Esophagus squamous epithelium (tissue), 5 donors: ENCODE measurements at regions not wholly inside any gene's neighbourhood (a gene's known extent, or its start where the extent isn't known, plus 50 kb on each side); places are given as distances from the start of the nearest gene placed in this dataset.

Source experiments
- DNase-seq: peaks from one replicate; lab custom pipeline; 2025; lab: John Stamatoyannopoulos, UW
- H3K27ac ChIP-seq, 4 donors: fragments of 200-600 bp; sonication (generic); one replicate each; pipeline ENCODE4 v1.5.1; 2016 to 2019; ENCODE audit warnings: mild to moderate bottlenecking in 1 of 4
- H3K27me3 ChIP-seq, 4 donors: fragments of 200-600 bp; sonication (generic); 1 replicate in 3 of 4; 2 replicates in 1 of 4; pipeline versions ENCODE4 v1.5.1 to v1.6.0; 2017 to 2021; ENCODE audit warnings: antibody characterized with exemption in 1 of 4
- H3K36me3 ChIP-seq, 3 donors: fragments of 200-600 bp; sonication (generic); one replicate each; pipeline ENCODE4 v1.5.1; 2016 to 2019
- H3K4me1 ChIP-seq, 3 donors: fragments of 200-600 bp; sonication (generic); one replicate each; pipeline ENCODE4 v1.5.1; 2017 to 2019
- H3K4me3 ChIP-seq, 4 donors: fragments of 200-600 bp; sonication (generic); 1 replicate in 3 of 4; 2 replicates in 1 of 4; pipeline ENCODE4 v1.5.1; 2016 to 2019; ENCODE audit warnings: mild to moderate bottlenecking in 2 of 4, moderate library complexity in 1 of 4
- H3K9me3 ChIP-seq, 3 donors: fragments of 200-600 bp; sonication (generic); one replicate each; pipeline ENCODE4 v1.5.1; 2016 to 2019
- CTCF ChIP-seq, 6 experiments: fragments of 450-650 bp in 4 of 6; fragments of 200-600 bp in 2 of 6; sonication (generic) in 2 of 6; IDR thresholded peaks; one replicate each; pipeline ENCODE4 v1.5.1; 2016 to 2019; ENCODE audit warnings: antibody characterized with exemption in 6 of 6, mild to moderate bottlenecking in 4 of 6, moderate library complexity in 4 of 6
- POLR2A ChIP-seq, 4 donors: fragments of 450-650 bp; IDR thresholded peaks; one replicate each; pipeline ENCODE4 v1.6.1; 2017; ENCODE audit warnings: antibody characterized with exemption in 4 of 4, mild to moderate bottlenecking in 4 of 4, moderate library complexity in 3 of 4
- WGBS, 2 donors: methylation state at CpG; one replicate each; pipeline ENCODE4 v1.1.5; 2018; 5-methylcytosine and 5-hydroxymethylcytosine counted together
- intact Hi-C: fragments of 100-400 bp; cut with DNase I; formaldehyde crosslinking; loops from one replicate; pipeline ENCODE4 v1.15.0; 2022
- donor health status: DM: yes; HTN: yes; CAD: no.

DNA sequence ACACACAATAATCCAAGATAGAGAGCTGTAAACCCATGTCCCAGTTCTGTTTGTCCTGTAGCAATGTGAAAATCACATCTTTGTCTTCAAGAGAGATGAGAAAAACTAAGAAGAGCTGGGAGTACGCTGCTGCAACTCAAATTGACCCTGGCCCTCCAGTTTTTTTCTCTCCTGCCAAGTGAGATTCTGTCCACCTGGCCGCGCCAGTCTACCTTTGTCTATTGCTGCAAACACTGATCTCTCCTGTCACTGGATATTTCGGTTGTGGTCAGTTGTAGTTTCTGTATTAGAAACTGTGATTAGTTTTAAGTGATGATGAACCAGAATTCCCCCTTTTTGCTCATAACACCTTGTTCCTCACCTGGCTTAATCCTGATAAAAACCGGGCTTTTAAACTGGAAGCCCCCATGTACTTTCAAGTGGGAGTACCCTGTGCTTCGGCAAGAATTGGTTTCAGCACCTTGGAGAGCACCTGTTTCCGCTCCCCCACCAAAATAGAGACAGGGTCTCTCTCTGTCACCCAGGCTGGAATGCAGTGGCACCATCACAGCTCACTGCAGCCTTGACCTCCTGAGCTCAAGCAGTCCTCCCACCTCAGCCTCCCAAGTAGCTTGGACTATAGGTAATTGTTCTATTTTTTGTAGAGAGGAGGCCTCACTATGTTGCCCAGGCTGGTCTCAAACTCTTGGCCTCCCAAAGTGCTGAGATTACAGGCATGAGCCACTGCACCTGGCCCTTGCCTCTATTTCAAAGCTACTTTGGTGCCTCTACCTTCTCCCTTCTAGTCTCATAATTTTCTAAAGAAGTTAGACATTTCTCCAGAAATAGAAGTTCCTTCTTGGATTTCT, 156.8 kb downstream of the PHETA1 start:
- Histone ChIP-seq H3K4me3 (no peak overlapping the region), H3K9me3 (no peaks in the 10 kb centered on the region), H3K27me3 (peaks cover 0 to 71% (median 0%) of the 10 kb centered on the region in 4 donors), H3K36me3 (no peaks in the 10 kb centered on the region), H3K27ac (no peak overlapping the region), H3K4me1 (no peaks in the 10 kb centered on the region)
- no peak for DNase-seq
- intact Hi-C loops, result no loop called here
- 31 to 42% methylated on average over 6 to 7 of the region's 7 CpGs for whole genome bisulfite sequencing, 2 donors
- TF ChIP-seq POLR2A (IDR thresholded peaks at IDR 0.05) (no peak), CTCF (IDR thresholded peaks at IDR 0.05) (no peak)

DNA sequence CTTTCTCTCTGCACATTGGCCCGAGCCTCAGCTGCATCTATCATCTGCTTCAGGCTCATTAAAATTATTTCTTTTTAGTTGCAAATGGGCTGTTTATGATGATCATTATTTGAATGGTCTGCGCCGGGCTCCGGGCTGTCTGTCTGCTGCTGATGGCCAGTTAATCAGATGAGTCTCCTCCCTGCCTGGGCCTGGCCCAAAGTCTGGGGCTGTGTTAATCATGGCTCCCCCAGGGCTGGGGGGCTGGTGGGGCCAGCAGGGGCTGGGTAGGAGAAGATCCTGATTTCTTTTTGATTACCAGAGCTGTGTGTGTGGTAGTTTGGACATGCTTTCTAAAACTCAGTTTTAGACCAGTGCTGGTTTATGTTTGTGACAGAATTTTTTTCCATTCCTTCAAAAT, 159.1 kb downstream of the PHETA1 start:
- DNase-seq, result no peak
- Histone ChIP-seq H3K27me3 (peaks cover 0 to 80% (median 0%) of the 10 kb centered on the region in 4 donors), H3K4me1 (no peaks in the 10 kb centered on the region), H3K9me3 (no peaks in the 10 kb centered on the region), H3K36me3 (no peaks in the 10 kb centered on the region), H3K27ac (no peak overlapping the region), H3K4me3 (no peak overlapping the region)
- WGBS, 2 donors, result 64 to 86% methylated on average over 4 of the region's 4 CpGs
- intact Hi-C loops, result no loop called here
- TF ChIP-seq CTCF (IDR thresholded peaks at IDR 0.05) (no peak), POLR2A (IDR thresholded peaks at IDR 0.05) (no peak)

DNA sequence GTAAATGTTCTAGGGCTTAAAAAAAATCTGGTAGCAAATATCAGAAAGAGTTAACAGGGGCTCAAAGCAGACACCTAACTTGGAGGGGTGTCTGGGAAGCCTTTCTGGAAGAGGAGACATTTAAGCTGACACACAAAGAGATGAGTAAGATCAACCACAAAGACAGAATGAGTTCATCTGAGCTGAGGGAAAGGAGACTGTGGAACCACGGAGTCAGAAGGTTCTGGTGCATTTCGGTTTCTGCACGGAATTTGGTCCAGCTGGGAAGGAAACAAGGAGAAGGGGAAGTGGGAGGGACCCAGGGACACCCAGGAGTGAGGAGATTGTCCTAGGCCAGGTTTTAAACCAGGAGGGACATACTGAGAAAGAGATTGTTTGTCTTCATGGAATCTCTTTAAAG, 161.1 kb downstream of the PHETA1 start:
- Histone ChIP-seq H3K27me3 (peaks cover 0 to 71% (median 0%) of the 10 kb centered on the region in 4 donors), H3K4me3 (no peak overlapping the region), H3K27ac (no peak overlapping the region), H3K36me3 (no peaks in the 10 kb centered on the region), H3K4me1 (no peaks in the 10 kb centered on the region), H3K9me3 (no peaks in the 10 kb centered on the region)
- TF ChIP-seq POLR2A (IDR thresholded peaks at IDR 0.05), result no peak
- no peak for TF ChIP-seq CTCF (IDR thresholded peaks at IDR 0.05)
- no peak for DNase-seq
- intact Hi-C loops, result no loop called here
- 40 to 62% methylated on average over 3 of the region's 3 CpGs for whole genome bisulfite sequencing, 2 donors

- no peak for DNase-seq
- 46 to 100% methylated on average over 1 to 12 of the region's 15 CpGs for WGBS, 2 donors
- peaks cover 0 to 78% (median 0%) of the 10 kb centered on the region in 4 donors for H3K27me3 ChIP-seq
- TF ChIP-seq POLR2A (IDR thresholded peaks at IDR 0.05) (no peak), CTCF (IDR thresholded peaks at IDR 0.05) (no peak)
- no peaks in the 10 kb centered on the region for H3K36me3 ChIP-seq
- H3K9me3 ChIP-seq, result no peaks in the 10 kb centered on the region
- H3K4me3 ChIP-seq, result no peak overlapping the region
- H3K4me1 ChIP-seq, result no peaks in the 10 kb centered on the region
- H3K27ac ChIP-seq, result no peak overlapping the region
- intact Hi-C loops, result no loop called here
Observed at GRCh38 chr12:111204788-111205241, 164.1 kb downstream of the PHETA1 start.

GRCh38 chr12:111203969-111204368, 164.9 kb downstream of the PHETA1 start:
- Histone ChIP-seq H3K9me3 (no peaks in the 10 kb centered on the region), H3K27me3 (peaks cover 0 to 70% (median 0%) of the 10 kb centered on the region in 4 donors), H3K36me3 (no peaks in the 10 kb centered on the region), H3K27ac (no peak overlapping the region), H3K4me1 (no peaks in the 10 kb centered on the region), H3K4me3 (no peak overlapping the region)
- WGBS, 2 donors, result 27 to 33% methylated on average over 2 of the region's 2 CpGs
- DNase-seq, result no peak
- intact Hi-C loops, result no loop called here
- no peak for TF ChIP-seq POLR2A (IDR thresholded peaks at IDR 0.05)
- TF ChIP-seq CTCF (IDR thresholded peaks at IDR 0.05), result no peak
